Thyroid gland (tissue), 4 donors: ENCODE measurements at regions not wholly inside any gene's neighbourhood (a gene's known extent, or its start where the extent isn't known, plus 50 kb on each side); places are given as distances from the start of the nearest gene placed in this dataset.

Source experiments
- DNase-seq, 2 donors: peaks; one replicate each; pipeline ENCODE4 v3.0.0-alpha.2; 2019
- H3K27ac ChIP-seq, 3 donors: fragments of 200-600 bp; sonication (generic); 1 replicate in 2 of 3; 2 replicates in 1 of 3; pipeline ENCODE4 v1.5.1; 2016 to 2019; ENCODE audit warnings: mild to moderate bottlenecking in 1 of 3, moderate library complexity in 1 of 3
- H3K27me3 ChIP-seq: fragments of 200-600 bp; sonication (generic); one replicate; pipeline ENCODE4 v1.5.1; 2019
- H3K36me3 ChIP-seq, 2 donors: fragments of 200-600 bp; sonication (generic); one replicate each; pipeline ENCODE4 v1.5.1; 2016 to 2019
- H3K4me1 ChIP-seq, 2 donors: fragments of 200-600 bp; sonication (generic); one replicate each; pipeline ENCODE4 v1.5.1; 2017 to 2019
- H3K4me3 ChIP-seq, 3 donors: fragments of 200-600 bp; sonication (generic); replicated peaks in 1 of 3; 1 replicate in 2 of 3; 2 replicates in 1 of 3; pipeline ENCODE4 v1.5.1; 2016; ENCODE audit warnings: mild to moderate bottlenecking in 1 of 3
- H3K9me3 ChIP-seq: fragments of 200-600 bp; sonication (generic); one replicate; pipeline ENCODE4 v1.5.1; 2017
- CTCF ChIP-seq, 6 experiments: fragments of 200-600 bp in 3 of 6; fragments of 450-650 bp in 3 of 6; sonication (generic) in 3 of 6; IDR thresholded peaks; one replicate each; pipeline ENCODE4 v1.5.1; 2016 to 2019; ENCODE audit warnings: antibody characterized with exemption in 6 of 6, mild to moderate bottlenecking in 2 of 6, inconsistent platforms in 1 of 6, moderate library complexity in 1 of 6
- POLR2A ChIP-seq, 2 donors: fragments of 450-650 bp; IDR thresholded peaks; one replicate each; pipeline ENCODE4 v1.6.1; 2017; ENCODE audit warnings: antibody characterized with exemption in 2 of 2, mild to moderate bottlenecking in 2 of 2, moderate library complexity in 1 of 2
- WGBS, 2 donors: methylation state at CpG; one replicate each; pipeline ENCODE4 v1.1.5; 2017; 5-methylcytosine and 5-hydroxymethylcytosine counted together
- intact Hi-C: fragments of 100-400 bp; cut with DNase I; formaldehyde crosslinking; loops from one replicate; pipeline ENCODE4 v1.15.1; 2023

- no peaks in the 10 kb centered on the region for H3K9me3 ChIP-seq
- H3K27ac ChIP-seq = no peak overlapping the region
- no peak for DNase-seq
- whole genome bisulfite sequencing, 2 donors = 75 to 83% methylated on average over 5 of the region's 5 CpGs
- H3K4me3 ChIP-seq = no peak overlapping the region
- H3K4me1 ChIP-seq = no peaks in the 10 kb centered on the region
- intact Hi-C loops = no loop called here
- no peak for TF ChIP-seq CTCF (IDR thresholded peaks at IDR 0.05)
- TF ChIP-seq POLR2A (IDR thresholded peaks at IDR 0.05) = no peak
- no peaks in the 10 kb centered on the region for H3K27me3 ChIP-seq
- no peaks in the 10 kb centered on the region for H3K36me3 ChIP-seq
These were observed 451.2 kb upstream of the ADGRL4 start for GRCh38 chr1:79457562-79458224.

DNA sequence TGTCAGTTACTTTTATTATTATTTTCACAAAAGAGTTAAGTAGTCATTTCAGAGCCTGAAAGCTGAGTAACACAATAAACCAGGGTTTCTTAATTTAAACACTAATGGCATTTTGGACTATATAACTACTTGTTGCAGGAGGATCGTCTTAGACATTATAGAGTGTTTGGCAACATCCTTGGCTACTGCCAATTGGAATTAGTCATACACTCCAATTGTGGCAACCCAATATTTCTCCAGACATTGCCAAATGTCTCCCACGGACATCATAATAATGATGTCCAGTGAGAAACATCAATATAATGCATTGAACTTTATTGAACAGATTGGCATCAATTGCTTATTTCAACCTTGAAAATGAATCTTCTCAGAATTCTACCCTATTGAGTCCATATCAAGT, 441.9 kb upstream of the ADGRL4 start:
- H3K4me1 ChIP-seq = no peaks in the 10 kb centered on the region
- WGBS, 2 donors = 81 to 93% methylated on average over 2 of the region's 2 CpGs
- no peaks in the 10 kb centered on the region for H3K27me3 ChIP-seq
- intact Hi-C loops = no loop called here
- DNase-seq = no peak
- H3K27ac ChIP-seq = no peak overlapping the region
- TF ChIP-seq POLR2A (IDR thresholded peaks at IDR 0.05) (no peak), CTCF (IDR thresholded peaks at IDR 0.05) (no peak)
- no peak overlapping the region for H3K4me3 ChIP-seq
- H3K9me3 ChIP-seq = no peaks in the 10 kb centered on the region
- no peaks in the 10 kb centered on the region for H3K36me3 ChIP-seq

GRCh38 chr1:79441238-79441637, 434.7 kb upstream of the ADGRL4 start:
- TF ChIP-seq POLR2A (IDR thresholded peaks at IDR 0.05) = no peak
- no peak for TF ChIP-seq CTCF (IDR thresholded peaks at IDR 0.05)
- Histone ChIP-seq H3K4me1 (no peaks in the 10 kb centered on the region), H3K36me3 (no peaks in the 10 kb centered on the region), H3K9me3 (no peaks in the 10 kb centered on the region), H3K4me3 (no peak overlapping the region), H3K27ac (no peak overlapping the region), H3K27me3 (no peaks in the 10 kb centered on the region)
- WGBS, 2 donors = 81 to 88% methylated on average over 2 of the region's 2 CpGs
- no peak for DNase-seq
- intact Hi-C loops = no loop called here

DNA sequence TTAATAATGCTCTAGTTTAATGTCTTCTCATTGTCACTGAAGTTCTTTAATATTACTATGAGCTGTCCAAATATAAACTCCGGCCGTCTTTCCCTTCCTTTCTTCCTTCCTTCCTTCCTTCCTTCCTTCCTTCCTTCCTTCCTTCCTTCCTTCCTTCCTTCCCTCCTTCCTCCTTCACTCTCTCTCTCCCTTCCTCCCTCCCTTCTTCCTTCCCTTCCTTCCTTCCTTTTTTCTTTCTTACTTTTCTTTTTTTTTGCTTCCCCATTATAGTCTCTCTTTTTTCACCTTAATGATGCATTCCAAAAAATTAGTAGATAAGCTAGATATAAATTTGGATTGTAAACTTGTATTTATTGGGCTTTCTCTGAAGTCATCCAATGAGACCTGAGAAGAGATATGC, 431.0 kb upstream of the ADGRL4 start:
- Histone ChIP-seq H3K27ac (no peak overlapping the region), H3K27me3 (no peaks in the 10 kb centered on the region), H3K9me3 (no peaks in the 10 kb centered on the region), H3K4me1 (no peaks in the 10 kb centered on the region), H3K4me3 (no peak overlapping the region), H3K36me3 (no peaks in the 10 kb centered on the region)
- DNase-seq = no peak
- intact Hi-C loops = no loop called here
- no peak for TF ChIP-seq CTCF (IDR thresholded peaks at IDR 0.05)
- no peak for TF ChIP-seq POLR2A (IDR thresholded peaks at IDR 0.05)
- WGBS, 2 donors = 82 to 91% methylated on average over 2 of the region's 2 CpGs

DNA sequence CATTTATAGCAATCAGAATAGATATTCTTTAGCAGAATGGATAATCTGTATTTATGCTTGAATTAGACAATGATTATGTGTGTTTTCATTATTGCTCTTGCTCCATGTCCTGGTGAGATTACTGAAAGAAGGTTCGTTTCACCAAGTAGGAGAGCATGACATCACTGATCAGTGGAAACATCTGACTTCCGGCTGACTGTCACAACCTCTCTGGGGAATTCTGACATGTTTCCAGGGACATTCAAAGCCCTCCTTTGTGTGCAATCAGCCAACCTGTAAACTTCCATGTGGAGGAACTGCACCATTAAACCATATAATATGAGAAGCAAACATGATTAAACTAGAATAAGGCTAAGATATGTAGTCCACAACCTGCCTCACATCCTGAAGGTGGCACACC, 424.8 kb upstream of the ADGRL4 start:
- TF ChIP-seq CTCF (IDR thresholded peaks at IDR 0.05) (no peak), POLR2A (IDR thresholded peaks at IDR 0.05) (no peak)
- DNase-seq = no peak
- intact Hi-C loops = no loop called here
- Histone ChIP-seq H3K4me3 (no peak overlapping the region), H3K9me3 (no peaks in the 10 kb centered on the region), H3K4me1 (no peaks in the 10 kb centered on the region), H3K36me3 (no peaks in the 10 kb centered on the region), H3K27me3 (no peaks in the 10 kb centered on the region), H3K27ac (no peak overlapping the region)
- 51 to 67% methylated on average over 2 of the region's 2 CpGs for WGBS, 2 donors
